ENCODE measurements at regions not wholly inside any gene's neighbourhood (a gene's known extent, or its start where the extent isn't known, plus 50 kb on each side); places are given as distances from the start of the nearest gene placed in this dataset.

- TF ChIP-seq CTCF (IDR thresholded peaks at IDR 0.05) (no peak), POLR2A (IDR thresholded peaks at IDR 0.05) (no peak)
These were observed 248.3 kb downstream of the PHF14 start for GRCh38 chr7:11221984-11222383.
